HG03159 (cell line): ENCODE measurements at regions not wholly inside any gene's neighbourhood (a gene's known extent, or its start where the extent isn't known, plus 50 kb on each side); places are given as distances from the start of the nearest gene placed in this dataset.
"Not testable (repeated sequence)": the region's sequence is repeated elsewhere in the genome, so short reads cannot be mapped to it uniquely, and the experiment has no call there.

ENCODE experiments used
- ATAC-seq: cut with Tn5 transposase; IDR thresholded peaks from one replicate; pipeline ENCODE4 v1.9.1; 2021; ENCODE audit warnings: mild to moderate bottlenecking, moderate library complexity; ENCODE audit not compliant: unreplicated experiment

GRCh38 chr3:134704133-134704532 is 53.3 kb upstream of the KY start:
- no peak for ATAC-seq

- no peak for ATAC-seq
Measured at GRCh38 chr3:134704556-134704955, 53.7 kb upstream of the KY start.

GRCh38 chr3:134707908-134708597 is 57.2 kb upstream of the KY start:
- ATAC-seq, result no peak

- no peak for ATAC-seq
Measured at GRCh38 chr3:134708671-134709070, 57.8 kb upstream of the KY start.

GRCh38 chr3:134709076-134709475 is 58.3 kb upstream of the KY start:
- no peak for ATAC-seq

DNA sequence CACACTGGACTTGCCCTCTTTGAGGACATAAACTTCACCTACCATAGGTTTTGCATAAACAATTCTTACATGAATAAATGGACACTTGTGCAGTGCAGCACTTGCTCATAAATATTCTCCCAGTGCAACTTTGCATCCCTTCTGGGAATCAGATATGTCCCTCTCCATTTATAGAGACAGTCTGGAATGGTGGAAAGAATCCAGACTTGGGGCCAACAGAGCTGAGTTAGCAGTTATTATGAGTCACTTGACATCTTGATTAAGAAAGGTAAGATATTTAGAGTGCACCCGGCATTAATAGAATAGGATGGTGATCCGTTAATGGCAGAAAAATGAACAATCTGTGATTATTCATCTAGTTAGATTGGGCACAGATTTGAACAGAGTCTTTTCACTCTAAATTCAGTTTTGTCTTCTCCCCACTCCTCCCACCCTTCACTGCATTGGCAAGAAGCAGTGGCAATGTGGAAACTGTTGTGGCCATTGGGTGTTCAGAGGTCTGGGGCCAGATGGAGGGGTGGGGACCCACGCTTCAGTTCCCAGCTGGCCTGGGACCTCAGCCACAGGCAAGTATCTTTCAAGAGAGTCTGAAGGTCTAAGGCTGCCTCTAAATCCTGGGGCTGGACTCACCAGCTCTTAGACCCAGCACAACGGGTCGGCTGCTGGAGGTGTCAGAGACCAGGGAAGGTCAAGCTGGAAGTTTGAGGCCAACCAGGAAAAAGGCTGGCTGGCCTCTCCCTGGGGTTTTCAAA is 58.9 kb upstream of the KY start:
- no peak for ATAC-seq

DNA sequence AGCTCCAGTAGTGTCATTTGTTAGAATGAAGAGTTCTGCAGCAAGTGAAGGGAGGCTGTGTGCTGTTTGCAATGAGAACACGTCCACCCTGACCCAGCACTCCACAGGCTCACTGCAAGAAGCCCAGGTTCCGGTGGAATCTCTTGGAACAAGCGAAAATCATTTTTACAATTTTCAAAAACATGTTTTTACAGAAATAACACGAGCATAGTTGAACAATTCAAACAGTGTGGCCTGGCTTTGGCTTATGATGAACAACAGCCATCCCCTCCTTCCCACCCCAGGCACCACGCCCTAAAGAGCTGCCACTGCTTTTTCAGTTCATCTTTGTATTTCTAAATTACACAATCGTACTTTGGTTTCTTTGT is 59.5 kb upstream of the KY start:
- no peak for ATAC-seq

- ATAC-seq, result no peak
Measured at GRCh38 chr3:134711284-134711683, 60.5 kb upstream of the KY start.

- peak; percentile 58 for ATAC-seq
Measured at GRCh38 chr3:134713671-134714070, 62.8 kb upstream of the KY start.

- no peak for ATAC-seq
Measured at GRCh38 chr3:134718726-134719125, 67.9 kb upstream of the KY start.

- ATAC-seq, result no peak
Measured at GRCh38 chr3:134721214-134721613, 70.4 kb upstream of the KY start.

- no peak for ATAC-seq
Measured at GRCh38 chr3:134722969-134723368, 72.1 kb upstream of the EPHB1 start.

DNA sequence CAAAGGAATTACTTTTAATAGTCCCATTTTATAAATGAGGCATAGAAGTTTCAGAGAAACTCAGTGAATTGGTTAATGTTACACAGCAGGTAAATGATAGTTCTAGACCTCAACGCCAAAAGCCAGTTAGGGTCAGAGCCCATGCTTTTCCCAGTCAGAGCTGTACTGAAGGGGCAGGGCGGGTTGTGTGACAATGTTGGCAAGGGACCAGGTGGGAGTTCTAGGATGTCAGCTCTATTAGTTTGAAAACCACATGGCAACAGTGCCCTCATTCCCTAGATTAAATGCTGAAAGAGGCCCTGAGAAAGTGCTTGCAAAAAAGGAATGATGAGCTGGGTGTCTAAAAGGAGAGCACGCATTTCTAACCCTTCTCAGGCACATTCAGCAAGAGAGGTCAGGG is 65.4 kb upstream of the EPHB1 start:
- no peak for ATAC-seq

GRCh38 chr3:134737516-134737915 is 57.5 kb upstream of the EPHB1 start:
- no peak for ATAC-seq

DNA sequence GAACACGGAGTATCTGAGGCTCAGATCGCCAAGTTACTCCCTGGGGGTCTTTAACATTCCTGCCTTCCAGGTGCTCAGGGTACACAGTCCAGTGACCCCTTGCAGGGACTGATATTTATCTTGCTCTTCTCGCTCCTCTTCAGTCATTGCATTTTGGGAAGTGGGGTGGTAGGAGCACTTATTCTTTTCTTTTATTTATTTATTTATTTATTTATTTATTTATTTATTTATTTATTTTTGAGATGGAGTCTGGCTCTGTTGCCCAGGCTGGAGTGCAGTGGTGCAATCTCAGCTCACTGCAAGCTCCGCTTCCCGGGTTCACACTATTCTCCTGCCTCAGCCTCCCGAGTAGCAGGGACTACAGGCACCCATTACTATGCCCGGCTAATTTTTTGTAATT is 55.0 kb upstream of the EPHB1 start:
- not testable (repeated sequence) for ATAC-seq

DNA sequence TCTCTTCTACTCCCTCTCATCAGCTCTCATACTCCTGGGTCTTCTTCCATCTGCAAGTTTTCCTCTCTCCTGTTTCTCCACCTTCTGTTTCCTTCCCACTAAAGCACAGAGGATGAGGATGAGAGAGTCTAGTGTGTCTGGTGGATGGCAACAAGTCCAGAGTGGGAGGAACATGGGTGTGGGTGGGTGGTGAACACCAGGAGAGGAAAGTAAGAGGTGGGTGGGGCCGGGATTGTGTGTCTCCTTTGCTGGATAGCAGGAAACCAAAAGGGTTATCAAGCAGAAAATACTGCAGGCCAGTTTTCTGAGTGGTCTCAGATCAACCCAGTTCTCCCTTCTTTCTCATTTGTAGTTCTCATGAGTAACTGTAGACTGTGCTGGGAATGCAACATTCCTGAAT is 52.9 kb upstream of the EPHB1 start:
- no peak for ATAC-seq

- no peak for ATAC-seq
Measured at GRCh38 chr3:134743006-134743405, 52.1 kb upstream of the EPHB1 start.
